HCT116 (cell line): ENCODE measurements at regions not wholly inside any gene's neighbourhood (a gene's known extent, or its start where the extent isn't known, plus 50 kb on each side); places are given as distances from the start of the nearest gene placed in this dataset.

Experiments used
- ATAC-seq: fragments of 200-7000 bp; cut with Tn5 transposase; 2 replicates; pipeline ENCODE4 v1.9.1; 2020; ENCODE audit warnings: mild to moderate bottlenecking, moderate library complexity
- BruUV-seq: library from RNA; stranded (reverse); fragments of 400-500 nt; replicated peaks from 2 replicates; lab custom pipeline; 2021; lab: Mats Ljungman, UMichigan
- CTCF ChIA-PET: fragments of 300-600 bp; sonication (Branson Sonifier 250); formaldehyde crosslinking; loops from one replicate; lab custom pipeline; 2021; ENCODE audit warnings: antibody characterized with exemption; lab: Charles Lee
- POLR2A ChIA-PET: fragments of 300-600, 350-600 bp; sonication (Branson Sonifier 250); formaldehyde crosslinking; loops from one replicate; lab custom pipeline; 2021; ENCODE audit warnings: antibody characterized with exemption; lab: Charles Lee
- RAD21 ChIA-PET, 2 experiments: fragments of 300-600 bp; sonication (Branson Sonifier 250); formaldehyde crosslinking; loops; one replicate each; lab custom pipeline; 2023; ENCODE audit warnings: low total read pairs in 2 of 2; ENCODE audit not compliant: uncharacterized antibody in 2 of 2, unreplicated experiment in 2 of 2, low non-redundant PET in 1 of 2; lab: Charles Lee
- DNase-seq: peaks from one replicate; pipeline ENCODE4 v3.0.0-alpha.2; 2010; ENCODE audit warnings: low read depth, low spot score
- H2AFZ ChIP-seq: fragments of 200-600 bp; shearing (Covaris generic), sonication (generic); 2 replicates; pipeline ENCODE4 v1.6.1; 2017; ENCODE audit warnings: low read depth, mixed run types, mixed read lengths, antibody characterized with exemption, low read length; ENCODE audit not compliant: poor library complexity, severe bottlenecking
- H3K27ac ChIP-seq: 2 replicates; pipeline ENCODE4 v1.5.1; 2012; ENCODE audit warnings: low read depth, low read length
- H3K27me3 ChIP-seq: fragments of 200-600 bp; sonication (generic); 2 replicates; pipeline ENCODE4 v1.6.1; 2016; ENCODE audit warnings: mixed run types, low read length, mixed read lengths; ENCODE audit not compliant: insufficient read depth
- H3K36me3 ChIP-seq, 2 experiments: fragments of 200-500 bp in 1 of 2; fragments of 200-600 bp in 1 of 2; sonication (Bioruptor generic) in 1 of 2; sonication (generic) in 1 of 2; 2 replicates each; pipeline versions ENCODE4 v1.5.1 to v1.6.1; 2014 to 2016; ENCODE audit warnings: low read length in 2 of 2, inconsistent platforms in 1 of 2, mixed read lengths in 1 of 2, mixed run types in 1 of 2; ENCODE audit not compliant: insufficient read depth in 2 of 2, control insufficient read depth in 1 of 2
- H3K4me1 ChIP-seq, 2 experiments: fragments of 200-600 bp in 1 of 2; sonication (generic) in 1 of 2; 2 replicates each; pipeline versions ENCODE4 v1.5.1 to v1.6.1; 2012 to 2017; ENCODE audit warnings: low read length in 2 of 2, inconsistent platforms in 1 of 2, mild to moderate bottlenecking in 1 of 2, mixed read lengths in 1 of 2, mixed run types in 1 of 2, moderate library complexity in 1 of 2; ENCODE audit not compliant: insufficient read depth in 2 of 2, control insufficient read depth in 1 of 2
- H3K4me2 ChIP-seq: fragments of 200-600 bp; sonication (generic); 2 replicates; pipeline ENCODE4 v1.6.1; 2017; ENCODE audit warnings: mixed run types, low read length, mixed read lengths
- H3K4me3 ChIP-seq, 2 experiments: fragments of 200-600 bp in 1 of 2; sonication (generic) in 1 of 2; replicated peaks in 1 of 2; 2 replicates each; pipeline ENCODE4 v1.5.1; 2011 to 2016; ENCODE audit warnings: low read length in 2 of 2, control low read depth in 1 of 2, low read depth in 1 of 2, mild to moderate bottlenecking in 1 of 2, mixed read lengths in 1 of 2, mixed run types in 1 of 2
- H3K79me2 ChIP-seq: fragments of 200-600 bp; sonication (generic); 2 replicates; pipeline ENCODE4 v1.6.1; 2017; ENCODE audit warnings: mild to moderate bottlenecking, mixed run types, low read length, moderate library complexity, mixed read lengths; ENCODE audit not compliant: insufficient read depth
- H3K9ac ChIP-seq: fragments of 200-600 bp; sonication (generic); 2 replicates; pipeline ENCODE4 v1.6.1; 2016; ENCODE audit warnings: low read length, mixed read lengths
- H3K9me2 ChIP-seq: fragments of 200-600 bp; sonication (generic), shearing (Covaris generic); 2 replicates; pipeline ENCODE4 v1.6.1; 2017; ENCODE audit warnings: mixed run types, mild to moderate bottlenecking, moderate library complexity; ENCODE audit not compliant: insufficient read depth
- H3K9me3 ChIP-seq, 2 experiments: fragments of 200-500 bp in 1 of 2; fragments of 200-600 bp in 1 of 2; sonication (Bioruptor generic) in 1 of 2; sonication (generic) in 1 of 2; 2 replicates each; pipeline ENCODE4 v1.6.1; 2014 to 2017; ENCODE audit warnings: low read length in 2 of 2, mixed read lengths in 2 of 2, inconsistent platforms in 1 of 2, low read depth in 1 of 2, mild to moderate bottlenecking in 1 of 2, mixed run types in 1 of 2, moderate library complexity in 1 of 2; ENCODE audit not compliant: control insufficient read depth in 1 of 2, insufficient read depth in 1 of 2
- H4K20me1 ChIP-seq: fragments of 200-600 bp; sonication (generic), shearing (Covaris generic); 2 replicates; pipeline ENCODE4 v1.6.1; 2017; ENCODE audit warnings: mixed run types, mild to moderate bottlenecking, moderate library complexity; ENCODE audit not compliant: insufficient read depth
- CEBPB ChIP-seq: IDR thresholded peaks from 2 replicates; pipeline ENCODE4 v1.6.1; 2012; ENCODE audit warnings: low read depth
- ELF1 ChIP-seq: IDR thresholded peaks from 2 replicates; pipeline ENCODE4 v1.6.1; 2012; ENCODE audit warnings: low read depth, borderline replicate concordance
- EZH2 ChIP-seq: fragments of 200-600 bp; sonication (generic); IDR thresholded peaks from 2 replicates; pipeline ENCODE4 v1.6.1; 2017; ENCODE audit warnings: antibody characterized with exemption, mixed run types
- FOSL1 ChIP-seq: IDR thresholded peaks from 2 replicates; pipeline ENCODE4 v1.6.1; 2012; ENCODE audit warnings: low read depth
- JUND ChIP-seq: IDR thresholded peaks from 2 replicates; pipeline ENCODE4 v1.6.1; 2012
- POLR2A ChIP-seq: IDR thresholded peaks from 2 replicates; pipeline ENCODE4 v1.7.0; 2011; ENCODE audit warnings: borderline replicate concordance; ENCODE audit not compliant: insufficient read depth, insufficient read length; ENCODE audit errors: extremely low read depth
- POLR2AphosphoS5 ChIP-seq: IDR thresholded peaks from 2 replicates; pipeline ENCODE4 v1.6.1; 2011; ENCODE audit warnings: mild to moderate bottlenecking, low read depth, low read length, moderate library complexity
- RAD21 ChIP-seq: IDR thresholded peaks from 2 replicates; pipeline ENCODE4 v1.6.1; 2012; ENCODE audit warnings: low read depth, mild to moderate bottlenecking
- YY1 ChIP-seq: IDR thresholded peaks from 2 replicates; pipeline ENCODE4 v1.6.1; 2011; ENCODE audit warnings: low read length, low read depth, moderate library complexity, mild to moderate bottlenecking; ENCODE audit not compliant: insufficient replicate concordance; ENCODE audit errors: extremely low read depth
- ZBTB33 ChIP-seq: IDR thresholded peaks from 2 replicates; pipeline ENCODE4 v1.6.1; 2011; ENCODE audit warnings: mild to moderate bottlenecking, low read length, moderate library complexity; ENCODE audit not compliant: insufficient replicate concordance; ENCODE audit errors: extremely low read depth
- ZNF274 ChIP-seq: fragments of 200-500 bp; sonication (Bioruptor generic); IDR thresholded peaks from 2 replicates; pipeline ENCODE4 v1.6.1; 2014; ENCODE audit warnings: mild to moderate bottlenecking, low read depth, low read length, inconsistent platforms
- intact Hi-C: fragments of 100-400 bp; cut with micrococcal nuclease; formaldehyde crosslinking; loops from 2 replicates; pipeline ENCODE4 v1.10.0; 2022
- TF ChIP-seq, protein P1 (sequence below): IDR thresholded peaks from 2 replicates; pipeline ENCODE4 v1.6.1; 2012
- TF ChIP-seq, protein P2 (sequence below): IDR thresholded peaks from 2 replicates; pipeline ENCODE4 v1.6.1; 2012
- TF ChIP-seq, protein P3 (sequence below), 3 experiments: fragments of 200-600 bp in 1 of 3; sonication (generic) in 1 of 3; IDR thresholded peaks in 2 of 3; conservative IDR thresholded peaks in 1 of 3; 2 replicates each; pipeline ENCODE4 v1.5.1; 2012 to 2017; ENCODE audit warnings: low read depth in 2 of 3, low read length in 2 of 3, antibody characterized with exemption in 1 of 3, borderline replicate concordance in 1 of 3, control low read depth in 1 of 3, mild to moderate bottlenecking in 1 of 3, mixed read lengths in 1 of 3, mixed run types in 1 of 3, moderate library complexity in 1 of 3; ENCODE audit not compliant: insufficient read depth in 1 of 3

- Histone ChIP-seq H3K79me2 (no peaks in the 10 kb centered on the region), H2AFZ (no peak overlapping the region), H3K9me2 (no peaks in the 10 kb centered on the region), H3K9me3 (no peaks in the 10 kb centered on the region), H3K36me3 (no peaks in the 10 kb centered on the region), H3K4me3 (no peak overlapping the region), H3K27me3 (no peaks in the 10 kb centered on the region)
- ChIA-PET RAD21 (no interaction called here), CTCF (no interaction called here)
- intact Hi-C loops = no loop called here
- no TSS peak for BruUV-seq
- no peak for DNase-seq
- TF ChIP-seq, protein P1, sequence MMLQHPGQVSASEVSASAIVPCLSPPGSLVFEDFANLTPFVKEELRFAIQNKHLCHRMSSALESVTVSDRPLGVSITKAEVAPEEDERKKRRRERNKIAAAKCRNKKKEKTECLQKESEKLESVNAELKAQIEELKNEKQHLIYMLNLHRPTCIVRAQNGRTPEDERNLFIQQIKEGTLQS = no peak
- TF ChIP-seq ZBTB33 = no peak
- TF ChIP-seq CEBPB = no peak
- no peak for TF ChIP-seq ZNF274
- no peak for TF ChIP-seq JUND
- no peak for TF ChIP-seq RAD21
- TF ChIP-seq POLR2A = no peak
- TF ChIP-seq, all 23 proteins: peak for 0
- Histone ChIP-seq H4K20me1 (no peaks in the 10 kb centered on the region), H3K4me1 (no peaks in the 10 kb centered on the region), H3K9ac (no peak overlapping the region), H3K27ac (no peak overlapping the region), H3K4me2 (no peak overlapping the region)
- no peak for ATAC-seq
- POLR2A ChIA-PET = no interaction called here
Measured at GRCh38 chr5:172506921-172507320, 52.6 kb upstream of the SH3PXD2B start.

DNA sequence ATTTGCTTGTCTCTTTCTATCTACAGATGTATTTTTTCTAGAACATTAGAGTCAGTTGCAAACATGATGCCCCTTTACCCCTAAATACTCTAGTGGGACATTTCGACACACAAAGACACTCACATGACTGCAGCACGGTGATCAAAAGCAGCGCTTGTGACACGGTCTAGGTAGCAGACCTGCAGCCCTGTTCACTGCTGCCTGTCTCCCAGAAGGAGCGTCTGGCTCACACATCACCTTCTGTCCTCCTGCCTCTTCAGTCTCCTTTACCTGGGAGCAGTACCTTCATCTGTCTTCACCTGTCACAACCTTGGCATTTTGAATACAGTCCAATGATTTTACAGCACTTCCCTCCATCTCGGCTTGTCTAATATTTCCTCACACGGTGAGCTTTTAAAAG, 51.9 kb upstream of the SH3PXD2B start:
- RAD21 ChIA-PET = no interaction called here
- DNase-seq (no peak), ATAC-seq (no peak)
- H3K4me1 ChIP-seq = no peaks in the 10 kb centered on the region
- BruUV-seq = no TSS peak
- no peak overlapping the region for H3K4me3 ChIP-seq
- no peak overlapping the region for H3K4me2 ChIP-seq
- H3K36me3 ChIP-seq = no peaks in the 10 kb centered on the region
- no peak overlapping the region for H3K9ac ChIP-seq
- no peaks in the 10 kb centered on the region for H3K9me3 ChIP-seq
- H3K9me2 ChIP-seq = no peaks in the 10 kb centered on the region
- no peaks in the 10 kb centered on the region for H3K79me2 ChIP-seq
- H2AFZ ChIP-seq = no peak overlapping the region
- H4K20me1 ChIP-seq = no peaks in the 10 kb centered on the region
- CTCF ChIA-PET = no interaction called here
- no peaks in the 10 kb centered on the region for H3K27me3 ChIP-seq
- no peak overlapping the region for H3K27ac ChIP-seq
- intact Hi-C loops = no loop called here
- POLR2A ChIA-PET = no interaction called here
- TF ChIP-seq ZBTB33 = no peak
- TF ChIP-seq POLR2AphosphoS5 = no peak
- no peak for TF ChIP-seq ELF1
- TF ChIP-seq, protein P2, sequence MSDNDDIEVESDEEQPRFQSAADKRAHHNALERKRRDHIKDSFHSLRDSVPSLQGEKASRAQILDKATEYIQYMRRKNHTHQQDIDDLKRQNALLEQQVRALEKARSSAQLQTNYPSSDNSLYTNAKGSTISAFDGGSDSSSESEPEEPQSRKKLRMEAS = no peak
- TF ChIP-seq, protein P3, sequence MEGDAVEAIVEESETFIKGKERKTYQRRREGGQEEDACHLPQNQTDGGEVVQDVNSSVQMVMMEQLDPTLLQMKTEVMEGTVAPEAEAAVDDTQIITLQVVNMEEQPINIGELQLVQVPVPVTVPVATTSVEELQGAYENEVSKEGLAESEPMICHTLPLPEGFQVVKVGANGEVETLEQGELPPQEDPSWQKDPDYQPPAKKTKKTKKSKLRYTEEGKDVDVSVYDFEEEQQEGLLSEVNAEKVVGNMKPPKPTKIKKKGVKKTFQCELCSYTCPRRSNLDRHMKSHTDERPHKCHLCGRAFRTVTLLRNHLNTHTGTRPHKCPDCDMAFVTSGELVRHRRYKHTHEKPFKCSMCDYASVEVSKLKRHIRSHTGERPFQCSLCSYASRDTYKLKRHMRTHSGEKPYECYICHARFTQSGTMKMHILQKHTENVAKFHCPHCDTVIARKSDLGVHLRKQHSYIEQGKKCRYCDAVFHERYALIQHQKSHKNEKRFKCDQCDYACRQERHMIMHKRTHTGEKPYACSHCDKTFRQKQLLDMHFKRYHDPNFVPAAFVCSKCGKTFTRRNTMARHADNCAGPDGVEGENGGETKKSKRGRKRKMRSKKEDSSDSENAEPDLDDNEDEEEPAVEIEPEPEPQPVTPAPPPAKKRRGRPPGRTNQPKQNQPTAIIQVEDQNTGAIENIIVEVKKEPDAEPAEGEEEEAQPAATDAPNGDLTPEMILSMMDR (IDR thresholded peaks at IDR 0.05 in 2 of 3, conservative IDR thresholded peaks at IDR 0.05 in 1 of 3; ENCODE audit: borderline replicate concordance in 1 of 3, insufficient read depth in 1 of 3, low read depth in 2 of 3, low read length in 2 of 3) = no peak
- TF ChIP-seq YY1 = no peak
- no peak for TF ChIP-seq JUND
- TF ChIP-seq FOSL1 = no peak
- no peak for TF ChIP-seq POLR2A
- TF ChIP-seq EZH2 = no peak
